Thoracic aorta (tissue), 2 donors: ENCODE measurements at regions not wholly inside any gene's neighbourhood (a gene's known extent, or its start where the extent isn't known, plus 50 kb on each side); places are given as distances from the start of the nearest gene placed in this dataset.

Experiments used
- ATAC-seq: fragments of 150-250 bp; one replicate; pipeline ENCODE4 v1.8.0; 2017; ENCODE audit warnings: low read depth; ENCODE audit not compliant: insufficient number of reproducible peaks, low FRiP score
- DNase-seq: peaks from one replicate; pipeline ENCODE4 v3.0.0-alpha.2; 2020; ENCODE audit warnings: low spot score
- H3K27ac ChIP-seq, 2 donors: fragments of 200-600 bp; sonication (generic); 1 replicate in 1 of 2; 2 replicates in 1 of 2; pipeline ENCODE4 v1.5.1; 2016; ENCODE audit warnings: mild to moderate bottlenecking in 2 of 2, moderate library complexity in 2 of 2
- H3K27me3 ChIP-seq: fragments of 200-600 bp; sonication (generic); replicated peaks from 2 replicates; pipeline ENCODE4 v1.6.0; 2016; ENCODE audit warnings: mild to moderate bottlenecking; ENCODE audit not compliant: insufficient read depth
- H3K36me3 ChIP-seq: fragments of 200-600 bp; sonication (generic); one replicate; pipeline ENCODE4 v1.5.1; 2016
- H3K4me1 ChIP-seq, 2 donors: fragments of 200-600 bp; sonication (generic); 1 replicate in 1 of 2; 2 replicates in 1 of 2; pipeline versions ENCODE4 v1.5.1 to v1.6.0; 2016; ENCODE audit warnings: low read depth in 2 of 2, mild to moderate bottlenecking in 1 of 2; ENCODE audit not compliant: control insufficient read depth in 1 of 2
- H3K4me3 ChIP-seq: fragments of 200-600 bp; sonication (generic); 2 replicates; pipeline ENCODE4 v1.5.1; 2016; ENCODE audit warnings: mild to moderate bottlenecking
- H3K9me3 ChIP-seq: fragments of 200-600 bp; sonication (generic); 2 replicates; pipeline ENCODE4 v1.5.1; 2016
- TF ChIP-seq, protein P1 (sequence below): fragments of 200-600 bp; sonication (generic); IDR thresholded peaks from one replicate; pipeline ENCODE4 v1.5.1; 2019; ENCODE audit warnings: antibody characterized with exemption

DNA sequence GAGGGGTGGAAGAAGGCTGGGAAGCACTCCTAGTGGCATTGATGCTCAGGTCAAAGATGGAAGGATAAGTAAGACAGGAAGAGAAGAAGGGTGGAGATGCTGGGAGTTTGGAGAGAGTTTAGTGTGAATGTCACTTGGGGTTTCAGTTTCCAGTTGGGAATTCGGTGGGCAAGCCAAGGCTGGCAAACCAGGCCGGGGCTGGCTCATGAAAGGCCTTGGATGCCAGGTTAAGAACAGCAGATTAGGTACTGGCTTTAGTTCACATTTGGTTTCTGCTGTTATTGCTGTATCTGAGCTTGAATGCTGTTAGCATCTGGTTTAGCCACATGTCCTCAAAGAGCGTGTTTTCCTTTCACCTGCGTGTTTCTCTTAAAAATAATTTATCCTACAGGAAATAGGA is 69.6 kb downstream of the BLID start:
- DNase-seq (no peak), ATAC-seq (peak; percentile 18)
- no peaks in the 10 kb centered on the region for H3K9me3 ChIP-seq
- H3K4me3 ChIP-seq, result peak overlapping the region; percentile 48
- peak overlapping the region; percentile 94 to 99 for H3K27ac ChIP-seq
- H3K36me3 ChIP-seq, result no peaks in the 10 kb centered on the region
- peaks cover 16 to 38% of the 10 kb centered on the region in 2 donors for H3K4me1 ChIP-seq
- TF ChIP-seq, protein P1, sequence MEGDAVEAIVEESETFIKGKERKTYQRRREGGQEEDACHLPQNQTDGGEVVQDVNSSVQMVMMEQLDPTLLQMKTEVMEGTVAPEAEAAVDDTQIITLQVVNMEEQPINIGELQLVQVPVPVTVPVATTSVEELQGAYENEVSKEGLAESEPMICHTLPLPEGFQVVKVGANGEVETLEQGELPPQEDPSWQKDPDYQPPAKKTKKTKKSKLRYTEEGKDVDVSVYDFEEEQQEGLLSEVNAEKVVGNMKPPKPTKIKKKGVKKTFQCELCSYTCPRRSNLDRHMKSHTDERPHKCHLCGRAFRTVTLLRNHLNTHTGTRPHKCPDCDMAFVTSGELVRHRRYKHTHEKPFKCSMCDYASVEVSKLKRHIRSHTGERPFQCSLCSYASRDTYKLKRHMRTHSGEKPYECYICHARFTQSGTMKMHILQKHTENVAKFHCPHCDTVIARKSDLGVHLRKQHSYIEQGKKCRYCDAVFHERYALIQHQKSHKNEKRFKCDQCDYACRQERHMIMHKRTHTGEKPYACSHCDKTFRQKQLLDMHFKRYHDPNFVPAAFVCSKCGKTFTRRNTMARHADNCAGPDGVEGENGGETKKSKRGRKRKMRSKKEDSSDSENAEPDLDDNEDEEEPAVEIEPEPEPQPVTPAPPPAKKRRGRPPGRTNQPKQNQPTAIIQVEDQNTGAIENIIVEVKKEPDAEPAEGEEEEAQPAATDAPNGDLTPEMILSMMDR, result no peak
- H3K27me3 ChIP-seq, result no peaks in the 10 kb centered on the region

DNA sequence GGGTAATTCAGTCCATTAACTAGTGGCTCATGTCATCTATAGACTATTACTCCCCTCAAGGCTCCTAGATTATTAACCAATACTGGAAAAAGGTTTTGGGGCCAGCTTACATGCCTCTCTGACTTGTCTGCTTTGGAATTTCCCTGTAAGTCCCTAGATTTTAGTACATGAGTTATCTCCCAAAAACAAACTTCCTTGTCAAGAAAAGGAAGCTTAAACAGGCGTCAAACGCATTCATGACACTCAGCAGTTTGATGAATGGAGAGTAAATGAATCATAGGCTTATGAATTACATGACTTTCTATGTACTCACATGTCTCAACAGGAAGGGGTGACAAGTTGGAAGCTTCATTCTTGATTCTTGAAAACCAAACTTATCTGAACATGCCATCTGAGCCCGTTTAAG is 70.8 kb downstream of the BLID start:
- Histone ChIP-seq H3K36me3 (no peaks in the 10 kb centered on the region), H3K4me1 (peaks cover 16 to 38% of the 10 kb centered on the region in 2 donors), H3K4me3 (no peak overlapping the region), H3K27ac (peak overlapping the region; percentile 67 to 99), H3K27me3 (no peaks in the 10 kb centered on the region), H3K9me3 (no peaks in the 10 kb centered on the region)
- no peak for DNase-seq
- ATAC-seq, result no peak
- TF ChIP-seq, protein P1, result no peak

- TF ChIP-seq, protein P1, result no peak
- Histone ChIP-seq H3K9me3 (no peaks in the 10 kb centered on the region), H3K27me3 (no peaks in the 10 kb centered on the region), H3K4me3 (no peak overlapping the region), H3K4me1 (peaks cover 16 to 38% of the 10 kb centered on the region in 2 donors), H3K27ac (peak overlapping the region; percentile 67 to 99), H3K36me3 (no peaks in the 10 kb centered on the region)
- no peak for DNase-seq
- ATAC-seq, result no peak
Measured at GRCh38 chr11:122044086-122044485, 71.9 kb downstream of the BLID start.

GRCh38 chr11:122042981-122043380 is 73.0 kb downstream of the BLID start:
- Histone ChIP-seq H3K4me3 (no peak overlapping the region), H3K27ac (peak overlapping the region in 1 of 2 donors; percentile 99), H3K4me1 (peaks cover 19 to 31% of the 10 kb centered on the region in 2 donors), H3K36me3 (no peaks in the 10 kb centered on the region), H3K9me3 (no peaks in the 10 kb centered on the region), H3K27me3 (no peaks in the 10 kb centered on the region)
- no peak for DNase-seq
- TF ChIP-seq, protein P1, result no peak
- no peak for ATAC-seq

DNA sequence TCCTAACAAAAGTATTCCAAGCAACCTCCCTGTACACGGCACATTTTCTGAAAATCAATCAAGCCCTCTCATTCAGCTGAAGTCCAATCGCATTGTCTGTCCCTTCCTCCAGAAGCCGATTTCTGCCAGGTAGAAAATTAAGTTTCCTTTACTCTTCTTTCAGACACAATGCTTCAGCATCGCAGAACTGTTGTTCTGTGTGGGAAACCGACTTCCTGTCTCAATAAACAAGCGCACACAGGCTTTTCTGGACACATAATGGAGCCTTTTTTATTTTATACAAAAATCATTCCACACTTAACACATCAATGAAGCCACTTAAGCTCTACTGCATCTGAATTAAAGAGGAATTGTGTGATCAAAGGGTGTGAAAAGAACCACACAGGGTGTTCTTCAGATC is 75.6 kb downstream of the BLID start:
- TF ChIP-seq, protein P1, result no peak
- peak overlapping the region in 1 of 2 donors; percentile 51 for H3K27ac ChIP-seq

More for the DNA sequence above, 75.6 kb downstream of the BLID start:
- Histone ChIP-seq H3K4me3 (no peak overlapping the region), H3K36me3 (no peaks in the 10 kb centered on the region), H3K27me3 (no peaks in the 10 kb centered on the region), H3K9me3 (no peaks in the 10 kb centered on the region), H3K4me1 (peaks cover 11 to 26% of the 10 kb centered on the region in 2 donors)
- no peak for DNase-seq
- ATAC-seq, result no peak
